ENCODE measurements at regions not wholly inside any gene's neighbourhood (a gene's known extent, or its start where the extent isn't known, plus 50 kb on each side); places are given as distances from the start of the nearest gene placed in this dataset.

DNA sequence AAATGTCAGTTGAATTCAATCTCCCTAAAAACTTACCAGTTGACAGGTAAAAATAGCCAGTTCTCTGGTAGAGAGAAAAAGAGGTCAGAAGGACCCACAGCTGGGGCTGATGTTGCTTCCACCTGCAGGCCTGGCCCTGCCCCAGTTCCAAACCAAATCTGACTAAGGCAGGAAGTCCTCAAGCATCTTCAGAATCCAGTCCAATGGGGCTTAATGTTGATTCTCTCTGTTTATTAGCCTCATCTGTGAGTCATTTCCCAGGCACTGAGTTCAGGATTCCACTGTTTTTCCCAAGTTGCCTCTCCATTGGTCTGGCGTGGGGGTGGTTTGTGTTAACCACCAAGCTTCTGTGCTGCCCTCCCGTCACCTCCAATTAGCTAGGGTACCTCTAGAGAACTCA is 601.8 kb downstream of the INSC start:
- TF ChIP-seq POLR2AphosphoS5 (IDR thresholded peaks at IDR 0.05; ENCODE audit: low read depth, low read length), result no peak
- no peak for TF ChIP-seq SIN3A (IDR thresholded peaks at IDR 0.05; ENCODE audit: borderline replicate concordance, insufficient read depth, low read length)
- TF ChIP-seq, protein P1, sequence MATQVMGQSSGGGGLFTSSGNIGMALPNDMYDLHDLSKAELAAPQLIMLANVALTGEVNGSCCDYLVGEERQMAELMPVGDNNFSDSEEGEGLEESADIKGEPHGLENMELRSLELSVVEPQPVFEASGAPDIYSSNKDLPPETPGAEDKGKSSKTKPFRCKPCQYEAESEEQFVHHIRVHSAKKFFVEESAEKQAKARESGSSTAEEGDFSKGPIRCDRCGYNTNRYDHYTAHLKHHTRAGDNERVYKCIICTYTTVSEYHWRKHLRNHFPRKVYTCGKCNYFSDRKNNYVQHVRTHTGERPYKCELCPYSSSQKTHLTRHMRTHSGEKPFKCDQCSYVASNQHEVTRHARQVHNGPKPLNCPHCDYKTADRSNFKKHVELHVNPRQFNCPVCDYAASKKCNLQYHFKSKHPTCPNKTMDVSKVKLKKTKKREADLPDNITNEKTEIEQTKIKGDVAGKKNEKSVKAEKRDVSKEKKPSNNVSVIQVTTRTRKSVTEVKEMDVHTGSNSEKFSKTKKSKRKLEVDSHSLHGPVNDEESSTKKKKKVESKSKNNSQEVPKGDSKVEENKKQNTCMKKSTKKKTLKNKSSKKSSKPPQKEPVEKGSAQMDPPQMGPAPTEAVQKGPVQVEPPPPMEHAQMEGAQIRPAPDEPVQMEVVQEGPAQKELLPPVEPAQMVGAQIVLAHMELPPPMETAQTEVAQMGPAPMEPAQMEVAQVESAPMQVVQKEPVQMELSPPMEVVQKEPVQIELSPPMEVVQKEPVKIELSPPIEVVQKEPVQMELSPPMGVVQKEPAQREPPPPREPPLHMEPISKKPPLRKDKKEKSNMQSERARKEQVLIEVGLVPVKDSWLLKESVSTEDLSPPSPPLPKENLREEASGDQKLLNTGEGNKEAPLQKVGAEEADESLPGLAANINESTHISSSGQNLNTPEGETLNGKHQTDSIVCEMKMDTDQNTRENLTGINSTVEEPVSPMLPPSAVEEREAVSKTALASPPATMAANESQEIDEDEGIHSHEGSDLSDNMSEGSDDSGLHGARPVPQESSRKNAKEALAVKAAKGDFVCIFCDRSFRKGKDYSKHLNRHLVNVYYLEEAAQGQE (IDR thresholded peaks at IDR 0.05; ENCODE audit: insufficient read depth in 1 of 2, low read depth in 2 of 2, low read length in 2 of 2), result no peak
